ENCODE measurements at regions not wholly inside any gene's neighbourhood (a gene's known extent, or its start where the extent isn't known, plus 50 kb on each side); places are given as distances from the start of the nearest gene placed in this dataset.

GRCh38 chr1:118243269-118243668 is 58.2 kb upstream of the SPAG17 start:
- TF ChIP-seq CTCF (IDR thresholded peaks at IDR 0.05; ENCODE audit: low read depth, low read length, poor library complexity, severe bottlenecking): no peak
- no peak for TF ChIP-seq EZH2phosphoT487 (IDR thresholded peaks at IDR 0.05; ENCODE audit: borderline replicate concordance, low read length)
